ENCODE measurements at regions not wholly inside any gene's neighbourhood (a gene's known extent, or its start where the extent isn't known, plus 50 kb on each side); places are given as distances from the start of the nearest gene placed in this dataset.

GRCh38 chr3:13705702-13706280 is 156.9 kb downstream of the FBLN2 start:
- intact Hi-C loops (cut with DNase I) = no loop called here
- 81 to 87% methylated on average over 4 of the region's 4 CpGs for WGBS, 2 donors
- H3K4me3 ChIP-seq = no peak overlapping the region
- DNase-seq = peak; percentile 28
- TF ChIP-seq POLR2A (IDR thresholded peaks at IDR 0.05) = no peak
- TF ChIP-seq EP300 (IDR thresholded peaks at IDR 0.05) = no peak
- no peak for TF ChIP-seq POLR2AphosphoS5 (IDR thresholded peaks at IDR 0.05)
- TF ChIP-seq, protein P1, sequence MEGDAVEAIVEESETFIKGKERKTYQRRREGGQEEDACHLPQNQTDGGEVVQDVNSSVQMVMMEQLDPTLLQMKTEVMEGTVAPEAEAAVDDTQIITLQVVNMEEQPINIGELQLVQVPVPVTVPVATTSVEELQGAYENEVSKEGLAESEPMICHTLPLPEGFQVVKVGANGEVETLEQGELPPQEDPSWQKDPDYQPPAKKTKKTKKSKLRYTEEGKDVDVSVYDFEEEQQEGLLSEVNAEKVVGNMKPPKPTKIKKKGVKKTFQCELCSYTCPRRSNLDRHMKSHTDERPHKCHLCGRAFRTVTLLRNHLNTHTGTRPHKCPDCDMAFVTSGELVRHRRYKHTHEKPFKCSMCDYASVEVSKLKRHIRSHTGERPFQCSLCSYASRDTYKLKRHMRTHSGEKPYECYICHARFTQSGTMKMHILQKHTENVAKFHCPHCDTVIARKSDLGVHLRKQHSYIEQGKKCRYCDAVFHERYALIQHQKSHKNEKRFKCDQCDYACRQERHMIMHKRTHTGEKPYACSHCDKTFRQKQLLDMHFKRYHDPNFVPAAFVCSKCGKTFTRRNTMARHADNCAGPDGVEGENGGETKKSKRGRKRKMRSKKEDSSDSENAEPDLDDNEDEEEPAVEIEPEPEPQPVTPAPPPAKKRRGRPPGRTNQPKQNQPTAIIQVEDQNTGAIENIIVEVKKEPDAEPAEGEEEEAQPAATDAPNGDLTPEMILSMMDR (IDR thresholded peaks at IDR 0.05) = no peak
- no peaks in the 10 kb centered on the region for H3K4me1 ChIP-seq
- H3K36me3 ChIP-seq = no peaks in the 10 kb centered on the region
- no peaks in the 10 kb centered on the region for H3K9me3 ChIP-seq
- no peak overlapping the region for H3K27ac ChIP-seq
- peaks cover 0 to 4% (median 0%) of the 10 kb centered on the region in 3 donors for H3K27me3 ChIP-seq

GRCh38 chr3:13705051-13705450 is 156.1 kb downstream of the FBLN2 start:
- TF ChIP-seq EP300 (IDR thresholded peaks at IDR 0.05) (no peak), POLR2A (IDR thresholded peaks at IDR 0.05) (no peak), POLR2AphosphoS5 (IDR thresholded peaks at IDR 0.05) (no peak)
- TF ChIP-seq, protein P1 (IDR thresholded peaks at IDR 0.05) = no peak
- peak; percentile 21 for DNase-seq
- H3K9me3 ChIP-seq = no peaks in the 10 kb centered on the region
- intact Hi-C loops (cut with DNase I) = no loop called here
- H3K27ac ChIP-seq = no peak overlapping the region
- 74 to 81% methylated on average over 3 of the region's 3 CpGs for WGBS, 2 donors
- no peaks in the 10 kb centered on the region for H3K4me1 ChIP-seq
- no peaks in the 10 kb centered on the region for H3K36me3 ChIP-seq
- no peak overlapping the region for H3K4me3 ChIP-seq
- H3K27me3 ChIP-seq = peaks cover 0 to 4% (median 0%) of the 10 kb centered on the region in 3 donors

DNA sequence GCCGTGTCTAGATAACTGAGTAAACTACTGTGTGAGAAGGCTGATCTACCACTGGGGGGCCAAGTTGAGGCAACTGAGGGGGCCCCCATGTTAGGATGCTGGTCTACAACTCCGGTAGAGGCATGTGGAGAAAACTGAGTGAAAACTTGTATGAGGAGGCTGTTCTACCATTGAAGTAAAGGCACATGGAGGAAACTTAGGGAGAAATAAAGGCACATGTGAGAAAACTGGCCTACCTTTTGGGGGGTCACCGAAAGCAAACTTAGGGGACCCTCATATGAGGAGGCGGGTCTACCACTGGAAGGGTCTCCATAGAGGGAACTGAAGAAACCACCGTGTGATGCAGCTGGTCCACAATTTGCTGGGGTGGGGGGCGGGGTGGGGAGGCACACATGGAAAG is 155.2 kb downstream of the FBLN2 start:
- no peak overlapping the region for H3K4me3 ChIP-seq
- intact Hi-C loops (cut with DNase I) = no loop called here
- DNase-seq = no peak
- WGBS, 2 donors = 92 to 93% methylated on average over 6 of the region's 6 CpGs
- H3K27ac ChIP-seq = no peak overlapping the region
- no peaks in the 10 kb centered on the region for H3K9me3 ChIP-seq
- no peaks in the 10 kb centered on the region for H3K36me3 ChIP-seq
- peaks cover 0 to 4% (median 0%) of the 10 kb centered on the region in 3 donors for H3K27me3 ChIP-seq
- H3K4me1 ChIP-seq = no peaks in the 10 kb centered on the region
- TF ChIP-seq, protein P1 (IDR thresholded peaks at IDR 0.05) = no peak
- TF ChIP-seq POLR2A (IDR thresholded peaks at IDR 0.05) = no peak
- TF ChIP-seq POLR2AphosphoS5 (IDR thresholded peaks at IDR 0.05) = no peak
- no peak for TF ChIP-seq EP300 (IDR thresholded peaks at IDR 0.05)

- H3K27ac ChIP-seq = no peak overlapping the region
- DNase-seq = peak; percentile 37
- no peak overlapping the region for H3K4me3 ChIP-seq
- intact Hi-C loops (cut with DNase I) = no loop called here
- no peaks in the 10 kb centered on the region for H3K36me3 ChIP-seq
- WGBS, 2 donors = 66 to 83% methylated on average over 5 of the region's 5 CpGs
- no peaks in the 10 kb centered on the region for H3K9me3 ChIP-seq
- H3K4me1 ChIP-seq = no peaks in the 10 kb centered on the region
- peaks cover 0 to 4% (median 0%) of the 10 kb centered on the region in 3 donors for H3K27me3 ChIP-seq
- TF ChIP-seq EP300 (IDR thresholded peaks at IDR 0.05) = no peak
- TF ChIP-seq POLR2A (IDR thresholded peaks at IDR 0.05) = no peak
- TF ChIP-seq POLR2AphosphoS5 (IDR thresholded peaks at IDR 0.05) = no peak
- TF ChIP-seq, protein P1 (IDR thresholded peaks at IDR 0.05) = no peak
Observed at GRCh38 chr3:13703071-13703470, 154.1 kb downstream of the FBLN2 start.

GRCh38 chr3:13702286-13702685 is 153.4 kb downstream of the FBLN2 start:
- no peaks in the 10 kb centered on the region for H3K36me3 ChIP-seq
- H3K4me1 ChIP-seq = no peaks in the 10 kb centered on the region
- peak; percentile 28 for DNase-seq
- H3K4me3 ChIP-seq = no peak overlapping the region
- 82 to 86% methylated on average over 7 of the region's 7 CpGs for WGBS, 2 donors
- H3K27ac ChIP-seq = no peak overlapping the region
- no peak for TF ChIP-seq EP300 (IDR thresholded peaks at IDR 0.05)
- TF ChIP-seq POLR2AphosphoS5 (IDR thresholded peaks at IDR 0.05) = no peak
- TF ChIP-seq, protein P1 (IDR thresholded peaks at IDR 0.05) = no peak
- no peak for TF ChIP-seq POLR2A (IDR thresholded peaks at IDR 0.05)
- intact Hi-C loops (cut with DNase I) = no loop called here
- peaks cover 0 to 4% (median 4%) of the 10 kb centered on the region in 3 donors for H3K27me3 ChIP-seq
- H3K9me3 ChIP-seq = no peaks in the 10 kb centered on the region
